ENCODE measurements at regions not wholly inside any gene's neighbourhood (a gene's known extent, or its start where the extent isn't known, plus 50 kb on each side); places are given as distances from the start of the nearest gene placed in this dataset.
A peak's percentile ranks its signal among the peaks of the same experiment; 100 is the strongest.

DNA sequence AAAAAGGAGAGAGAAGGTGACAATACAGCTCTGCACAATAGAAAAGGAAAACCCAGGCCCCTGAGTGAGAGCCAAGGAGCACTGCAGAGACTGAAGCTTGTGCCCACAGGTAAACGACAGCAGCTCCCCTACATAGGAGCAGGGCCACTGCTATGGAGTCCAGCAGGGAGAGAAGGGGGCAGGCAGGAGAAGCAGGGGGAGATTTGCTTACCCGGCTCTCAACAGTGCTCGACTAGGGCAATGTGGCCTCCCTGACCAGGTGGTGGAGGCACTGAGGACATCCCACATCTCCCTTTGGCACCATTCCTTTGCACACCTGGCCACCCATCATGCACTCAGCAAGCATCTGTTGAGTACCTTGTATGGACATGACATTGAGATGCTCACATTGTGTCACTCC, 153.0 kb downstream of the EVX1 start:
- H3K9ac ChIP-seq (ENCODE audit: insufficient read depth in 1 of 2, low read length in 2 of 2): no peak overlapping the region
- 88 to 92% methylated on average over 3 of the region's 3 CpGs for WGBS, 2 donors
- ATAC-seq (ENCODE audit: insufficient read depth, low FRiP score): no peak
- H3K4me1 ChIP-seq (ENCODE audit: control insufficient read depth in 5 of 5, insufficient read depth in 5 of 5, low read length in 5 of 5): peaks cover 0 to 24% (median 1%) of the 10 kb centered on the region in 5 donors
- H3K36me3 ChIP-seq (ENCODE audit: control insufficient read depth in 4 of 4, insufficient read depth in 4 of 4, low read length in 4 of 4): no peaks in the 10 kb centered on the region
- no peak overlapping the region for H3K27ac ChIP-seq (ENCODE audit: low read depth in 1 of 2, low read length in 1 of 2)
- no peaks in the 10 kb centered on the region for H3K27me3 ChIP-seq (ENCODE audit: control insufficient read depth in 3 of 3, insufficient read depth in 3 of 3, low read length in 2 of 3)
- peaks cover 0 to 6% (median 0%) of the 10 kb centered on the region in 4 donors for H3K9me3 ChIP-seq (ENCODE audit: control insufficient read depth in 4 of 4, insufficient read depth in 3 of 4, low read length in 3 of 4)
- H3K4me3 ChIP-seq: no peak overlapping the region
- TF ChIP-seq CTCF (IDR thresholded peaks at IDR 0.05; ENCODE audit: control extremely low read depth, extremely low read depth): no peak
- DNase-seq: no peak

DNA sequence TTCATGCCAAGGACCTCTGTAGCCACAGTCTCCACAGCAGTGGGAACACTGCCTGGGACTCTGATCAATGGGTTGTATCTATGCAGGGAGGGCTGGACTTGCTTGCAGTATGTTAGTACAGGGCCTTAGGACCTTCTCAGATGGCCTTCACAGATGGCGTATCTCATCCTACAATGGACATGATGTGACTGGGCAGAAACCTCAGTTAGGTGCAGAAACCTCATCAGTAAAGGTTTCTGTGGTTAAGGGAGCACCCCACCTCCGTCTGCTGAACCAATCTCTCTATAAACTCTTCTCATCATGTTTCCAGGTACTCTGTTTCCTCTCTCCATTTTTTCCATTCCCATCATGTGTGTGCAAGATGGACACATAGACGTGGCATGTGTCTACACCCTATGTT, 154.9 kb downstream of the EVX1 start:
- H3K4me1 ChIP-seq (ENCODE audit: control insufficient read depth in 5 of 5, insufficient read depth in 5 of 5, low read length in 5 of 5): peaks cover 0 to 24% (median 1%) of the 10 kb centered on the region in 5 donors
- no peak for DNase-seq
- ATAC-seq (ENCODE audit: insufficient read depth, low FRiP score): no peak
- no peak overlapping the region for H3K4me3 ChIP-seq
- no peak overlapping the region for H3K9ac ChIP-seq (ENCODE audit: insufficient read depth in 1 of 2, low read length in 2 of 2)
- no peaks in the 10 kb centered on the region for H3K36me3 ChIP-seq (ENCODE audit: control insufficient read depth in 4 of 4, insufficient read depth in 4 of 4, low read length in 4 of 4)
- no peak for TF ChIP-seq CTCF (IDR thresholded peaks at IDR 0.05; ENCODE audit: control extremely low read depth, extremely low read depth)
- WGBS, 2 donors: 94 to 96% methylated on average over 3 of the region's 3 CpGs
- no peaks in the 10 kb centered on the region for H3K27me3 ChIP-seq (ENCODE audit: control insufficient read depth in 3 of 3, insufficient read depth in 3 of 3, low read length in 2 of 3)
- peaks cover 0 to 6% (median 0%) of the 10 kb centered on the region in 4 donors for H3K9me3 ChIP-seq (ENCODE audit: control insufficient read depth in 4 of 4, insufficient read depth in 3 of 4, low read length in 3 of 4)
- no peak overlapping the region for H3K27ac ChIP-seq (ENCODE audit: low read depth in 1 of 2, low read length in 1 of 2)

DNA sequence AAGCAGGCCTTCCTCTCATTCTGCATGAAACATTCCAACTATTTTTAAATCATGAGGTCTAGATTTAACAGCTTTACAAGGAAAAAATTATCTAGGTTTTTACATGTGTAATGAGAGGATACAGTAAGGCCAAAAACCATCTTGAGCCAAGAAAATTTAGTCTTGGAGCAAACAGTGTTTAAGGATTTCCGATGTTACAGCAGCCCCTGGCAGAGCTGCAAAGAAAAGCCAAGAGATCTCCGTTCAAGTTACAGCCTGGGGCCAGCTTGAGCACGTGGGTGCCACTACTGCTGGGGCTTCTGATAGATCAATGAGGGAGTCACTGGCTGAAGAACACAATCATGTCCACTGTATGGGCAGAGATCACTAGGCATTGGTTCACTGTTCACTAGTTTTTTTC, 156.2 kb downstream of the EVX1 start:
- Histone ChIP-seq H3K9me3 (ENCODE audit: control insufficient read depth in 4 of 4, insufficient read depth in 3 of 4, low read length in 3 of 4) (peaks cover 0 to 4% (median 0%) of the 10 kb centered on the region in 4 donors), H3K36me3 (ENCODE audit: control insufficient read depth in 4 of 4, insufficient read depth in 4 of 4, low read length in 4 of 4) (no peaks in the 10 kb centered on the region), H3K9ac (ENCODE audit: insufficient read depth in 1 of 2, low read length in 2 of 2) (no peak overlapping the region), H3K4me3 (no peak overlapping the region), H3K27me3 (ENCODE audit: control insufficient read depth in 3 of 3, insufficient read depth in 3 of 3, low read length in 2 of 3) (no peaks in the 10 kb centered on the region), H3K4me1 (ENCODE audit: control insufficient read depth in 5 of 5, insufficient read depth in 5 of 5, low read length in 5 of 5) (peaks cover 0 to 24% (median 1%) of the 10 kb centered on the region in 5 donors), H3K27ac (ENCODE audit: low read depth in 1 of 2, low read length in 1 of 2) (no peak overlapping the region)
- 69 to 73% methylated on average over 3 of the region's 3 CpGs for WGBS, 2 donors
- DNase-seq: peak in 2 of 3 donors; percentile 81 to 92
- no peak for ATAC-seq (ENCODE audit: insufficient read depth, low FRiP score)
- TF ChIP-seq CTCF (IDR thresholded peaks at IDR 0.05; ENCODE audit: control extremely low read depth, extremely low read depth): no peak

All from lung (tissue), 11 donors.